ENCODE measurements at regions not wholly inside any gene's neighbourhood (a gene's known extent, or its start where the extent isn't known, plus 50 kb on each side); places are given as distances from the start of the nearest gene placed in this dataset.

- Histone ChIP-seq H3K4me2 (ENCODE audit: insufficient read depth, low read length) (no peak overlapping the region), H3K79me2 (ENCODE audit: control insufficient read depth, insufficient read depth, low read length) (no peaks in the 10 kb centered on the region), H3K9ac (replicated peaks; ENCODE audit: extremely low read depth, insufficient read depth, low read length) (no peak overlapping the region), H3K9me1 (replicated peaks; ENCODE audit: control insufficient read depth, extremely low read depth, insufficient read depth, low read length) (no peaks in the 10 kb centered on the region), H3K27me3 (ENCODE audit: control insufficient read depth in 2 of 2, insufficient read depth in 2 of 2, low read length in 2 of 2) (no peaks in the 10 kb centered on the region), H3K27ac (ENCODE audit: insufficient read depth, low read depth, low read length) (no peak overlapping the region), H3K36me3 (ENCODE audit: control insufficient read depth in 2 of 2, extremely low read depth in 1 of 2, insufficient read depth in 2 of 2, low read length in 2 of 2) (no peaks in the 10 kb centered on the region), H3K9me3 (replicated peaks; ENCODE audit: control insufficient read depth, insufficient read depth, low read length) (peaks cover 2% of the 10 kb centered on the region), H4K20me1 (replicated peaks; ENCODE audit: control insufficient read depth, extremely low read depth, insufficient read depth, low read length) (no peaks in the 10 kb centered on the region), H3K4me3 (replicated peaks in 1 of 3; ENCODE audit: insufficient read depth in 1 of 3, low read depth in 1 of 3, low read length in 3 of 3) (no peak overlapping the region), H2AFZ (ENCODE audit: low read depth, low read length) (no peak overlapping the region), H3K4me1 (ENCODE audit: control insufficient read depth, extremely low read depth, insufficient read depth, low read length) (no peaks in the 10 kb centered on the region)
- TF ChIP-seq JUN (IDR thresholded peaks at IDR 0.05; ENCODE audit: borderline replicate concordance, insufficient read depth, insufficient read length, low read depth) (no peak), POLR2A (IDR thresholded peaks at IDR 0.05; ENCODE audit: low read depth, low read length) (no peak)
- BruUV-seq (replicated peaks): no TSS peak
- intact Hi-C loops (cut with micrococcal nuclease) (no loop called here), dilution Hi-C loops (cut with MboI; ENCODE audit: extremely low pct_ligation_motif_present, low sequenced_read_pairs) (no loop called here)
- DNase-seq (ENCODE audit: low read depth, low spot score) (no peak), FAIRE-seq (no peak)
- POLR2A ChIA-PET: no interaction called here
- CTCF ChIA-PET: no interaction called here
Measured at GRCh38 chr1:34364376-34364775, 187.7 kb downstream of the C1orf94 start.

- BruUV-seq (replicated peaks): no TSS peak
- intact Hi-C loops (cut with micrococcal nuclease): no loop called here
- no peaks in the 10 kb centered on the region for H3K79me2 ChIP-seq (ENCODE audit: control insufficient read depth, insufficient read depth, low read length)
- no peaks in the 10 kb centered on the region for H4K20me1 ChIP-seq (replicated peaks; ENCODE audit: control insufficient read depth, extremely low read depth, insufficient read depth, low read length)
- no peak overlapping the region for H2AFZ ChIP-seq (ENCODE audit: low read depth, low read length)
- H3K36me3 ChIP-seq (ENCODE audit: control insufficient read depth in 2 of 2, extremely low read depth in 1 of 2, insufficient read depth in 2 of 2, low read length in 2 of 2): no peaks in the 10 kb centered on the region
- no peaks in the 10 kb centered on the region for H3K9me1 ChIP-seq (replicated peaks; ENCODE audit: control insufficient read depth, extremely low read depth, insufficient read depth, low read length)
- dilution Hi-C loops (cut with MboI; ENCODE audit: extremely low pct_ligation_motif_present, low sequenced_read_pairs): no loop called here
- FAIRE-seq (no peak), DNase-seq (ENCODE audit: low read depth, low spot score) (no peak)
- H3K4me2 ChIP-seq (ENCODE audit: insufficient read depth, low read length): no peak overlapping the region
- TF ChIP-seq POLR2A (IDR thresholded peaks at IDR 0.05; ENCODE audit: low read depth, low read length): no peak
- no peak for TF ChIP-seq POLR2AphosphoS5 (IDR thresholded peaks at IDR 0.05; ENCODE audit: insufficient read depth, low read depth, low read length)
- TF ChIP-seq GATA2 (IDR thresholded peaks at IDR 0.05; ENCODE audit: insufficient read depth, insufficient read length, low read depth, low read length): no peak
- no peak for TF ChIP-seq FOS (IDR thresholded peaks at IDR 0.05; ENCODE audit: borderline replicate concordance, insufficient read depth, low read length)
- TF ChIP-seq JUN (IDR thresholded peaks at IDR 0.05; ENCODE audit: borderline replicate concordance, insufficient read depth, insufficient read length, low read depth): no peak
- TF ChIP-seq CTCF (IDR thresholded peaks at IDR 0.05; ENCODE audit: extremely low read depth in 1 of 2, insufficient read depth in 1 of 2, low read depth in 1 of 2, low read length in 2 of 2): no peak
- TF ChIP-seq EZH2 (IDR thresholded peaks at IDR 0.05; ENCODE audit: borderline replicate concordance, low read depth, low read length, severe bottlenecking): no peak
- no peak for TF ChIP-seq MYC (IDR thresholded peaks at IDR 0.05; ENCODE audit: low read depth, low read length)
- TF ChIP-seq MAX (IDR thresholded peaks at IDR 0.05; ENCODE audit: insufficient read depth, insufficient read length): no peak
- POLR2A ChIA-PET: no interaction called here
- CTCF ChIA-PET: no interaction called here
- H3K27ac ChIP-seq (ENCODE audit: insufficient read depth, low read depth, low read length): no peak overlapping the region
- no peak overlapping the region for H3K9ac ChIP-seq (replicated peaks; ENCODE audit: extremely low read depth, insufficient read depth, low read length)
- H3K9me3 ChIP-seq (replicated peaks; ENCODE audit: control insufficient read depth, insufficient read depth, low read length): peaks cover 2% of the 10 kb centered on the region
- no peaks in the 10 kb centered on the region for H3K4me1 ChIP-seq (ENCODE audit: control insufficient read depth, extremely low read depth, insufficient read depth, low read length)
- H3K27me3 ChIP-seq (ENCODE audit: control insufficient read depth in 2 of 2, insufficient read depth in 2 of 2, low read length in 2 of 2): no peaks in the 10 kb centered on the region
- no peak overlapping the region for H3K4me3 ChIP-seq (replicated peaks in 1 of 3; ENCODE audit: insufficient read depth in 1 of 3, low read depth in 1 of 3, low read length in 3 of 3)
Measured at GRCh38 chr1:34365295-34365694, 188.6 kb downstream of the C1orf94 start.

Measured in endothelial cell of umbilical vein (primary cell).